HepG2 (cell line): ENCODE measurements at regions not wholly inside any gene's neighbourhood (a gene's known extent, or its start where the extent isn't known, plus 50 kb on each side); places are given as distances from the start of the nearest gene placed in this dataset.

Experiments used
- ATAC-seq: fragments of 200-7000 bp; cut with Tn5 transposase; 3 replicates; pipeline ENCODE4 v1.9.1; 2020; ENCODE audit warnings: mild to moderate bottlenecking, moderate library complexity
- BruUV-seq: library from RNA; stranded (reverse); fragments of 400-500 nt; replicated peaks from 2 replicates; lab custom pipeline; 2021; lab: Mats Ljungman, UMichigan
- CTCF ChIA-PET: fragments of 300-600 bp; formaldehyde crosslinking; extraction: SDS; loops from one replicate; lab custom pipeline; 2021; ENCODE audit warnings: low total read pairs, inconsistent platforms, low intra/inter-chr PET ratio; lab: Yijun Ruan, JAX
- POLR2A ChIA-PET: fragments of 350-600 bp; sonication (Branson Sonifier 250); formaldehyde crosslinking; loops from one replicate; lab custom pipeline; 2020; ENCODE audit warnings: antibody characterized with exemption, inconsistent platforms; lab: Yijun Ruan, JAX
- DNase-seq: peaks from one replicate; pipeline ENCODE4 v3.0.0-alpha.2; 2015; ENCODE audit warnings: low spot score
- FAIRE-seq: peaks from 3 replicates; lab custom pipeline; 2011; peaks lifted over from hg19 to GRCh38; lab: Jason Lieb, UNC
- H2AFZ ChIP-seq: one replicate; pipeline ENCODE4 v1.6.1; 2011; ENCODE audit warnings: low read length, inconsistent platforms
- H3K27ac ChIP-seq: fragments of 300-600 bp; 3 replicates; pipeline ENCODE4 v1.8.0; 2011; ENCODE audit warnings: mixed run types, mild to moderate bottlenecking, mixed read lengths, low read length, inconsistent platforms; ENCODE audit not compliant: insufficient read depth; ENCODE audit errors: extremely low read length
- H3K27me3 ChIP-seq, 2 experiments: fragments of 200-600 bp in 1 of 2; 2 replicates in 1 of 2; 3 replicates in 1 of 2; pipeline versions ENCODE4 v1.6.0 to v1.8.0; 2011; ENCODE audit warnings: low read length in 2 of 2, mild to moderate bottlenecking in 2 of 2, moderate library complexity in 2 of 2, inconsistent platforms in 1 of 2; ENCODE audit not compliant: insufficient read depth in 2 of 2, control insufficient read depth in 1 of 2
- H3K36me3 ChIP-seq, 2 experiments: fragments of 200-600 bp in 1 of 2; replicated peaks in 1 of 2; 2 replicates in 1 of 2; 3 replicates in 1 of 2; pipeline versions ENCODE4 v1.5.1 to v1.8.0; 2011; ENCODE audit warnings: low read length in 2 of 2, inconsistent platforms in 1 of 2; ENCODE audit not compliant: insufficient read depth in 2 of 2, control insufficient read depth in 1 of 2
- H3K4me1 ChIP-seq: 2 replicates; pipeline ENCODE4 v1.5.1; 2012; ENCODE audit warnings: low read length, inconsistent platforms; ENCODE audit not compliant: insufficient read depth
- H3K4me2 ChIP-seq: 2 replicates; pipeline ENCODE4 v1.6.0; 2011; ENCODE audit warnings: low read depth, low read length, inconsistent platforms
- H3K4me3 ChIP-seq, 3 experiments: fragments of 200-600 bp in 1 of 3; sonication (generic), shearing (Covaris generic) in 1 of 3; replicated peaks in 1 of 3; 2 replicates each; pipeline ENCODE4 v1.5.1; 2011 to 2016; ENCODE audit warnings: low read length in 3 of 3, inconsistent platforms in 2 of 3, low read depth in 2 of 3, mild to moderate bottlenecking in 2 of 3, control low read depth in 1 of 3, mixed read lengths in 1 of 3; ENCODE audit not compliant: insufficient read depth in 1 of 3
- H3K79me2 ChIP-seq: one replicate; pipeline ENCODE4 v1.6.1; 2011; ENCODE audit warnings: low read length, inconsistent platforms; ENCODE audit not compliant: insufficient read depth
- H3K9ac ChIP-seq: 2 replicates; pipeline ENCODE4 v1.6.0; 2011; ENCODE audit warnings: mild to moderate bottlenecking, low read depth, low read length, inconsistent platforms; ENCODE audit not compliant: insufficient read depth
- H3K9me3 ChIP-seq: 2 replicates; pipeline ENCODE4 v1.5.1; 2012; ENCODE audit warnings: mild to moderate bottlenecking, low read length
- H4K20me1 ChIP-seq: 2 replicates; pipeline ENCODE4 v1.6.0; 2011; ENCODE audit warnings: inconsistent platforms, mild to moderate bottlenecking, low read length, moderate library complexity; ENCODE audit not compliant: insufficient read depth
- AHR ChIP-seq: IDR thresholded peaks from 2 replicates; pipeline ENCODE4 v1.6.1; 2018; ENCODE audit warnings: missing genetic modification reagents, missing compliant biosample characterization
- PLRG1 ChIP-seq: fragments of 450-650 bp; conservative IDR thresholded peaks from 2 replicates; pipeline ENCODE4 v1.6.1; 2016
- ZNF331 ChIP-seq: sonication (generic); formaldehyde crosslinking; IDR thresholded peaks from 2 replicates; pipeline ENCODE4 v1.4.0; 2020; ENCODE audit warnings: missing genetic modification reagents
- ZNF75D ChIP-seq: sonication (generic); formaldehyde crosslinking; IDR thresholded peaks from 2 replicates; pipeline ENCODE4 v1.8.1; 2023; ENCODE audit warnings: missing genetic modification reagents, mild to moderate bottlenecking, borderline replicate concordance
- WGBS: methylation state at CpG from one replicate; pipeline ENCODE4 v1.1.6; 2017; ENCODE audit warnings: low lambda C conversion rate; 5-methylcytosine and 5-hydroxymethylcytosine counted together
- in situ Hi-C: cut with HindIII; loops from 2 replicates; pipeline ENCODE4 v1.10.0; 2017; ENCODE audit warnings: low pct_unique_long_range_greater_than_20kb; ENCODE audit not compliant: extremely low pct_ligation_motif_present
- intact Hi-C: fragments of 100-400 bp; cut with micrococcal nuclease; formaldehyde crosslinking; loops from one replicate; pipeline ENCODE4 v1.10.0; 2022; ENCODE audit not compliant: unreplicated experiment
- TF ChIP-seq, protein P1 (sequence below): sonication (generic); formaldehyde crosslinking; IDR thresholded peaks from 2 replicates; pipeline ENCODE4 v1.4.0; 2020; ENCODE audit warnings: missing genetic modification reagents; ENCODE audit errors: not compliant biosample characterization
- TF ChIP-seq, protein P2 (sequence below): sonication (generic); formaldehyde crosslinking; IDR thresholded peaks from 2 replicates; pipeline ENCODE4 v1.5.1; 2020; ENCODE audit warnings: missing genetic modification reagents, mild to moderate bottlenecking, borderline replicate concordance
- TF ChIP-seq, protein P3 (sequence below): sonication (generic); formaldehyde crosslinking; IDR thresholded peaks from 2 replicates; pipeline ENCODE4 v1.5.0; 2020; ENCODE audit warnings: mild to moderate bottlenecking, missing genetic modification reagents

DNA sequence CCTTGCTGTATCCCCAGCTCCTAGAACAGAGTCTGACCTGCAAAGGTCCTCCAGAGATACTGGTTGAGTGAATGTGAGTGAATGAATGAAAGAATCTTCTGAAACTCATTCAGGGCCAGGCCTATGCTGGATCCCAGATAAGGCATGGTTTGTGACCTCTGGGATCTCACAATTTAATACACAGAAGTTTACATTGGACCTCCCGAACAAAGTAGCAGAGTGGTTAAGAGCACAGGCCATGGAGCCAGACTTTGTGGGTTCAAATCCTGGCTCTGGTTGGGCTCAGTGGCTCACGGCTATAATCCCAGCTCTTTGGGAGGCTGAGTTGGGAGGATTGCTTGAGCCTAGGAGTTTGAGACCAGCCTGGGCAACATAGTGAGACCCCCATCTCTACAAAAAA, 50.8 kb upstream of the CTPS1 start:
- TF ChIP-seq, protein P1, sequence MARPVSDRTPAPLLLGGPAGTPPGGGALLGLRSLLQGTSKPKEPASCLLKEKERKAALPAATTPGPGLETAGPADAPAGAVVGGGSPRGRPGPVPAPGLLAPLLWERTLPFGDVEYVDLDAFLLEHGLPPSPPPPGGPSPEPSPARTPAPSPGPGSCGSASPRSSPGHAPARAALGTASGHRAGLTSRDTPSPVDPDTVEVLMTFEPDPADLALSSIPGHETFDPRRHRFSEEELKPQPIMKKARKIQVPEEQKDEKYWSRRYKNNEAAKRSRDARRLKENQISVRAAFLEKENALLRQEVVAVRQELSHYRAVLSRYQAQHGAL (CRISPR knock-in tag): no peak
- TF ChIP-seq AHR (CRISPR knock-in tag) (no peak), ZNF75D (no peak), PLRG1 (no peak), ZNF331 (CRISPR knock-in tag) (no peak)
- TF ChIP-seq, protein P2, sequence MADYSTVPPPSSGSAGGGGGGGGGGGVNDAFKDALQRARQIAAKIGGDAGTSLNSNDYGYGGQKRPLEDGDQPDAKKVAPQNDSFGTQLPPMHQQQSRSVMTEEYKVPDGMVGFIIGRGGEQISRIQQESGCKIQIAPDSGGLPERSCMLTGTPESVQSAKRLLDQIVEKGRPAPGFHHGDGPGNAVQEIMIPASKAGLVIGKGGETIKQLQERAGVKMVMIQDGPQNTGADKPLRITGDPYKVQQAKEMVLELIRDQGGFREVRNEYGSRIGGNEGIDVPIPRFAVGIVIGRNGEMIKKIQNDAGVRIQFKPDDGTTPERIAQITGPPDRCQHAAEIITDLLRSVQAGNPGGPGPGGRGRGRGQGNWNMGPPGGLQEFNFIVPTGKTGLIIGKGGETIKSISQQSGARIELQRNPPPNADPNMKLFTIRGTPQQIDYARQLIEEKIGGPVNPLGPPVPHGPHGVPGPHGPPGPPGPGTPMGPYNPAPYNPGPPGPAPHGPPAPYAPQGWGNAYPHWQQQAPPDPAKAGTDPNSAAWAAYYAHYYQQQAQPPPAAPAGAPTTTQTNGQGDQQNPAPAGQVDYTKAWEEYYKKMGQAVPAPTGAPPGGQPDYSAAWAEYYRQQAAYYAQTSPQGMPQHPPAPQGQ (CRISPR knock-in tag): no peak
- TF ChIP-seq, protein P3, sequence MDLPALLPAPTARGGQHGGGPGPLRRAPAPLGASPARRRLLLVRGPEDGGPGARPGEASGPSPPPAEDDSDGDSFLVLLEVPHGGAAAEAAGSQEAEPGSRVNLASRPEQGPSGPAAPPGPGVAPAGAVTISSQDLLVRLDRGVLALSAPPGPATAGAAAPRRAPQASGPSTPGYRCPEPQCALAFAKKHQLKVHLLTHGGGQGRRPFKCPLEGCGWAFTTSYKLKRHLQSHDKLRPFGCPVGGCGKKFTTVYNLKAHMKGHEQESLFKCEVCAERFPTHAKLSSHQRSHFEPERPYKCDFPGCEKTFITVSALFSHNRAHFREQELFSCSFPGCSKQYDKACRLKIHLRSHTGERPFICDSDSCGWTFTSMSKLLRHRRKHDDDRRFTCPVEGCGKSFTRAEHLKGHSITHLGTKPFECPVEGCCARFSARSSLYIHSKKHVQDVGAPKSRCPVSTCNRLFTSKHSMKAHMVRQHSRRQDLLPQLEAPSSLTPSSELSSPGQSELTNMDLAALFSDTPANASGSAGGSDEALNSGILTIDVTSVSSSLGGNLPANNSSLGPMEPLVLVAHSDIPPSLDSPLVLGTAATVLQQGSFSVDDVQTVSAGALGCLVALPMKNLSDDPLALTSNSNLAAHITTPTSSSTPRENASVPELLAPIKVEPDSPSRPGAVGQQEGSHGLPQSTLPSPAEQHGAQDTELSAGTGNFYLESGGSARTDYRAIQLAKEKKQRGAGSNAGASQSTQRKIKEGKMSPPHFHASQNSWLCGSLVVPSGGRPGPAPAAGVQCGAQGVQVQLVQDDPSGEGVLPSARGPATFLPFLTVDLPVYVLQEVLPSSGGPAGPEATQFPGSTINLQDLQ (CRISPR knock-in tag): no peak
- intact Hi-C loops: no loop called here
- ChIA-PET POLR2A (no interaction called here), CTCF (no interaction called here)
- DNase-seq (no peak), FAIRE-seq (no peak), ATAC-seq (no peak)
- in situ Hi-C loops: no loop called here
- Histone ChIP-seq H3K4me2 (no peak overlapping the region), H2AFZ (no peak overlapping the region), H3K36me3 (no peaks in the 10 kb centered on the region), H3K9ac (no peak overlapping the region), H3K9me3 (no peaks in the 10 kb centered on the region), H3K27ac (no peak overlapping the region), H3K4me3 (no peak overlapping the region), H4K20me1 (no peaks in the 10 kb centered on the region), H3K79me2 (no peaks in the 10 kb centered on the region), H3K4me1 (peaks cover 77% of the 10 kb centered on the region), H3K27me3 (no peaks in the 10 kb centered on the region)
- WGBS: 100% methylated on average over 1 of the region's 2 CpGs
- BruUV-seq: no TSS peak
